ENCODE measurements at regions not wholly inside any gene's neighbourhood (a gene's known extent, or its start where the extent isn't known, plus 50 kb on each side); places are given as distances from the start of the nearest gene placed in this dataset.
"Not testable (repeated sequence)": the region's sequence is repeated elsewhere in the genome, so short reads cannot be mapped to it uniquely, and the experiment has no call there.

GRCh38 chr17:20917610-20918306, 125.1 kb downstream of the USP22 start:
- DNase-seq, result not testable (repeated sequence)

DNA sequence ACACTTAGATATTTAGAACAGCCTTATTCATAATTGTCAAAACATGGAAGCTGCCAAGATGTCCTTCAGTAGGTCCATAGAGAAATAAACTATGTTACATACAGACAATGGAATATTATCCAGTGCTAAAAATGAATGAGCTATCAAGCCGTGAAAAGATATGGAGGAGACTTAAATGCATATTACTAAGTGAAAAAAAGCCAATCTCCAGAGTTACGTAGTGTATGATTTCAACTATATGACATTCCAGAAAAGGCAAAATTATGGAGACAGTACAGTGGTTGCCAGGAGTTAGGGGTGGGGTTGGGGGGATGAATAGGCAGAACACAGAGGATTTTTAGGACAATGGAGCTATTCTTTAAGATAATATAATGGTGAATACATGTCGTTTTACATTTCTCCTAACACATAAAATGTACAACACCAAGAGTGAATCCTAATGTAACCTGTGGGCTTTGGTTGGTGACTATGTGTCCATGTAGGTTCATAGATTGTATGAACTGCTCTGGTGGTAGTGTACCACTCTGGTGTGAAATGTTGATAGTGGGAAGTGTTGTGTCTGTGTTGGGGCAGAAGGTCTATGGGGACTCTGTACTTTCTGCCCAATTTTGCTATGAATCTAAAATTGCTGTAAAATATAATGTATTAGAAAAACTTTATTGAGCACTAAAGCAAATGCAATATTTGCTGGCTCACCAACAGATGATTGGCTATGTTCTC, 122.6 kb downstream of the USP22 start:
- DNase-seq, result no peak

GRCh38 chr17:20920815-20921199, 122.0 kb downstream of the USP22 start:
- DNase-seq, result no peak

GRCh38 chr17:20922128-20922670, 120.6 kb downstream of the USP22 start:
- DNase-seq, result no peak

DNA sequence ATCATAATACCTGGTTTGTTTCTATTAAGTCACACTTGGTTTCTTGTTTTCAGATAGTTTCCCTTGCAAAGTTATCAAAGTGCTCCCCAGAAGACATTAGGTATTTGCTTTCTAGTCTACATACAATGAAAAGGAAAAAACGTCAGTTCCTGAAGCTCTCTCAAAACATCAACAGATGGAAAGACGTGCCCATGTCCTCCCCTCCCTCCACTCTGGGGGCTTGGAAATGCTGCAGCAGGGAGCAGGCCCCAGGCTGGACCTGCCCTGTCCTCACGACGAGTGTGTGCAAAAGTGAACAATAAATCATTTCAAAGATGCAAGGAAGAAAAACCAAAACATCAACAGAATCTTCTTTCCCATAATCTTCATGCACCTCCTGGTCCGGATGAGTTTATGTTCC, 118.5 kb downstream of the USP22 start:
- no peak for DNase-seq

GRCh38 chr17:20925091-20925490, 117.7 kb downstream of the USP22 start:
- no peak for DNase-seq

DNA sequence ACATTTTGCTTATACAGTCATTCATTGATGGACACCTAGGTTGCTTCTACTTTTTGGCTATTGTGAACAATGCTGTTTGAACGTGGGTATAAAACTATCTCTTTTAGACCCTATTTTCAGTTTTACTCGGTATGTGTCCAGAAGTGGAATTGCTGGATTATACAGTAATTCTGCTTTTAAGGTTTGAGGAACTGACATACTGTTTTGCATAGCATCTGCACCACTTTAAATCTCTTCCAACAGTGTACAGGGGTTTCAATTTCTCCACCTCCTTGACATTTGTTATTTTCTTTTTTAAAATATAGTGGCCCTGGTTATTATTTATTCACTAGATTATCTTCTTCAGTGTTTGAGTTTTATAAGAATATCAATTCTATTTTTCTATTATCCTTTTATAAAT, 116.9 kb downstream of the USP22 start:
- no peak for DNase-seq

GRCh38 chr17:20926532-20926931, 116.3 kb downstream of the USP22 start:
- no peak for DNase-seq

- DNase-seq, result no peak
These were observed 115.4 kb downstream of the USP22 start for GRCh38 chr17:20927308-20927977.

- no peak for DNase-seq
These were observed 113.5 kb downstream of the USP22 start for GRCh38 chr17:20929334-20929733.

- DNase-seq, result no peak
These were observed 112.6 kb downstream of the USP22 start for GRCh38 chr17:20930081-20930760.

GRCh38 chr17:20933040-20933439, 109.8 kb downstream of the USP22 start:
- DNase-seq, result not testable (repeated sequence)

DNA sequence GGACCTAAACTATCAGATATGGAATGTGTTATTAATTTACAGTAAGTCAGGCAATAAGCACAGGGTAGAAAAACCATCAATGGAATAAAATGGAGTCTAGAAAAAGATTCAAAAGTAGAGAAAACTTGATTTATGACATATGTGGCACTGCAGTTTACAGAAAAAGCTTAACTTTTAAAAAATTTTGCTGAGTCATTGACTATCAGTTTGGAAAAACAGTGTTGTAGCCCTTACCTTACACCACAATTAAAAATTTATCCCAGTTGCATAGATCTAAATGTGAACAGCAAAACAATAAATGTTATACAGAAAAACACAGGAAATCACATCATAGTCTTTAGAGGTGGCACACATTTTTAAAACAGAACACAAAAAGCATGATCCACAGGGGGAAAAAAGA, 108.5 kb downstream of the USP22 start:
- DNase-seq, result no peak

GRCh38 chr17:20935740-20936139, 107.1 kb downstream of the USP22 start:
- no peak for DNase-seq

- no peak for DNase-seq
These were observed 104.6 kb downstream of the USP22 start for GRCh38 chr17:20938244-20938643.

DNA sequence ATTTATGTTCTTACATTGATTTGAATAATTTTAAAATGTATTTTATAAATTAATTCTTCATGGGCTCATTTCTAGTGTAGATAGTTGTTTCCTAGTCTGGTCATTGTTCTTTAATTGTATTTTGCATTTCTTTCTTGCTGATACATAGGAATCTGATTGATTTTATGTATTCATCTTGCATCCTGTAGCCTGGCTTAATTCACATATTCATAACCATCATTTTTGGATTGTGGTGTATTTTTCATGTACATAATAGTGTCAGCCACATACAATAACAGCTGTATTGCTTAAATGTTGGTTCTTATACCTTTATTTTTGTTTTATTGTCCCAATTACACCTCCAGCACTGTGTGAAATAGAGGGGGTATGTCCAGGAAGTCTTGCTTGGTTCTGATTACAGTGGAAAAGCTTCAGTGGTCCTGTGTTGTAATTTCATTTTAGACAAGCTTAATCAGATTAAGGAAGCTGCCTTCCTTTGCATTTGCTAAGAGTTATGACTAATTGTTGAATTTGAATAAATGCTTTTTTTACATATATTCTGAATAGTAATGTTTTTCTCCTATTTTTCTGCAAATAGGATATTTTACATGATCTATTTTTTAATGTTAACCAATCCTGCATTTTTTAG, 103.7 kb downstream of the USP22 start:
- DNase-seq, result no peak

DNA sequence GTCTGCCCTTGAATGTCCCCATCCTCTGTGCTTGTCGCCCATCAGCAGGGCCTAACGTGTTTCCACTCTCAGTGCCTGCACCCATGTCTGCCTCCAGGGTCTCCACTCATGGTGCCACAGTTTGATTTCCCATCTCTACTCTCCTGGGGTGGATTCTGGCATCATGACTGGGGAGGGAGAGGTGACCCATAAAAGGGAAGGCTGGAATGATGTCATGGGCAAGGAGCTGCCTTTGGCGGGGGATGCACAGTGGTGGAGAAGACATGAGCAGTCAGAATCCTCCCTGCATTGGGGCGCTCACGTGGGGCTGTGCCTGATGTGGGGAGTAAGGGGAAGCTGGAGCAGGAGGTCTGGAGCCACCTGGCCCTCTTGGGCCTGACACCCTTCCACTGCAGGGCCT, 100.9 kb downstream of the USP22 start:
- no peak for DNase-seq

GRCh38 chr17:20944014-20944865, 98.6 kb downstream of the USP22 start:
- peak in 1 of 2 donors; percentile 31 for DNase-seq

GRCh38 chr17:20947708-20948107, 95.1 kb downstream of the USP22 start:
- not testable (repeated sequence) for DNase-seq

DNA sequence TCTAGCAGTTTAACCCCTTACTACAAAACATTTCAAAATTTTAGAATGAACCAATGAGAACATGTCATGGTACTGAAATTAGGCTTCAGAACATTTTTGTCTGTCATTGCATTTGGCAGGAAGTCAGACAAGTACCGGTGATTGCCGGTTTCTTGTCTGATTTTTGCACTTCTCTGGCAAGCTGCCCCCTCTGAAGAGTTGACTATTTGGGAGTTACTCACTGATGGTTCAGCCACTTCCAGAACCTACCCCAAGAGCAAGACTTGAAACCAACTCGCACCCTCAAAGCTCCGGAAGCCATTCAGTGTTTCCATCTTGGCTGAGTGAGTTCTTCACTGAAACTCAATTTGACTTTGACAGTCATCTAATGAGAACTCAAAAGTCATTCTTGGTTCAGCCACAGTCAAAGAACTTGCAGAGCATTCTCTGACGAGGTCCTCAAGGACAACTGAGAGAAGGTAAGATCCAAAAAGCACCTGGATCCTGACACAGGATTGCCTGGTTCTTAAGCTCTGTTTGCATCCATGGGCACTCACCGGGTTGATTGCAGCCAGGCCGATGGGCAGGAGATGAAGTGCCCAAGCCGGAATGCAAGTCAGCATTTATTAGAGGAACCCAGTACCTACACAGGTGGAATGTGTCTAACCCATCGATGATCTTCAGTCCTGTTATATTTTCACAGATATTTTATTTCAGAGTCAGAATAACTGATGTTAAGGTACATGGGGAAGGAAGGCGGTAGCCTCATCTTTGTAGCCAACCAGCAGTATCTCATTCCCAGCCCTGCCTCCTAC, 93.6 kb downstream of the USP22 start:
- DNase-seq, result peak in 1 of 2 donors; percentile 17
